Adipose tissue (tissue), 3 donors: ENCODE measurements at regions not wholly inside any gene's neighbourhood (a gene's known extent, or its start where the extent isn't known, plus 50 kb on each side); places are given as distances from the start of the nearest gene placed in this dataset.
"Not testable (repeated sequence)": the region's sequence is repeated elsewhere in the genome, so short reads cannot be mapped to it uniquely, and the experiment has no call there.

Experiments used
- H3K27ac ChIP-seq: one replicate; pipeline ENCODE4 v1.5.1; 2013; ENCODE audit warnings: low read depth, low read length
- WGBS, 3 donors: extraction: QIAGEN DNeasy Blood & Tissue Kit; methylation state at CpG; one replicate each; pipeline ENCODE4 v1.1.7; 2013; 5-methylcytosine and 5-hydroxymethylcytosine counted together
- donor health status: healthy with polysubstance abuse.
- donor health status: Bipolar disorder and iron deficiency.
- donor health status: healthy.

DNA sequence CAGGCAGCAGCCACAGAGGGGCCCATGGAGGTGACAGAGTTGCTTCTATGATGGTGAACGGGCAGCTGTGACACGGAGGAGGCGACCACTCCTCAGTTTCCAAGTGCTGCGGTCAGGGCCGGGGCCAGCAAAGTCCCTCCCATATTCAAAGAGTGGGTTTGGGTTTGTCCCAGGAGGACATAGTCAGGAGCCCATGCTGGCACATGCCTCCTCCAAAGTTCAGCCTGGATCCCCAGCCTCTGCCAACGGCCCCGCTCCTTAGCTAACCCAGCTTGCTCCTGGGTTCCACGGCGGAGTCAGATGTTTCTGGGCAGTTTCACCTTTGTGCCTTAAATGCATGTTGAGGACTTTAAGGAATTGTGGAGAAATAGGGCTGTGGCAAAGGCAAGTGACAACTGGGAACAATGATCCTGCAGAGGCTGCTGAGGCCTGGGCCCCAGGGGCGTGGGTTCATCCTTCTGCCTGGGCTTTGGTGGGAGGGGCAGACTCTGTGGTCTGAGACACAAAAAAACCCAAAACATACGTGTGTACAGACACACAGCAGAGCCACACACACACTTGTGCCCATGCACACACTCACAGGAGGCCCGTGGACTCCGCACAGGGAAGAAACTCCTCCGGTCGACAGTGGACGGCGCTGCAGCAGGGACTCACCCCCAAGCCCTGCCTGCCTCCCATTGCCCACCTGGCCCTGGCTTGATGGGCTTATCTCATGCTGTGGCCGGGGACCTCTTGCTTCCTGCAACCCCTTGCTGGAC, 399.4 kb downstream of the TMEM121 start:
- 83 to 87% (median 84%) methylated on average over 18 of the region's 18 CpGs for WGBS, 3 donors
- H3K27ac ChIP-seq: no peak overlapping the region

- WGBS, 3 donors: 81% methylated on average over 16 to 18 of the region's 18 CpGs
- no peak overlapping the region for H3K27ac ChIP-seq
These were observed 400.2 kb downstream of the TMEM121 start for GRCh38 chr14:105926373-105927095.

DNA sequence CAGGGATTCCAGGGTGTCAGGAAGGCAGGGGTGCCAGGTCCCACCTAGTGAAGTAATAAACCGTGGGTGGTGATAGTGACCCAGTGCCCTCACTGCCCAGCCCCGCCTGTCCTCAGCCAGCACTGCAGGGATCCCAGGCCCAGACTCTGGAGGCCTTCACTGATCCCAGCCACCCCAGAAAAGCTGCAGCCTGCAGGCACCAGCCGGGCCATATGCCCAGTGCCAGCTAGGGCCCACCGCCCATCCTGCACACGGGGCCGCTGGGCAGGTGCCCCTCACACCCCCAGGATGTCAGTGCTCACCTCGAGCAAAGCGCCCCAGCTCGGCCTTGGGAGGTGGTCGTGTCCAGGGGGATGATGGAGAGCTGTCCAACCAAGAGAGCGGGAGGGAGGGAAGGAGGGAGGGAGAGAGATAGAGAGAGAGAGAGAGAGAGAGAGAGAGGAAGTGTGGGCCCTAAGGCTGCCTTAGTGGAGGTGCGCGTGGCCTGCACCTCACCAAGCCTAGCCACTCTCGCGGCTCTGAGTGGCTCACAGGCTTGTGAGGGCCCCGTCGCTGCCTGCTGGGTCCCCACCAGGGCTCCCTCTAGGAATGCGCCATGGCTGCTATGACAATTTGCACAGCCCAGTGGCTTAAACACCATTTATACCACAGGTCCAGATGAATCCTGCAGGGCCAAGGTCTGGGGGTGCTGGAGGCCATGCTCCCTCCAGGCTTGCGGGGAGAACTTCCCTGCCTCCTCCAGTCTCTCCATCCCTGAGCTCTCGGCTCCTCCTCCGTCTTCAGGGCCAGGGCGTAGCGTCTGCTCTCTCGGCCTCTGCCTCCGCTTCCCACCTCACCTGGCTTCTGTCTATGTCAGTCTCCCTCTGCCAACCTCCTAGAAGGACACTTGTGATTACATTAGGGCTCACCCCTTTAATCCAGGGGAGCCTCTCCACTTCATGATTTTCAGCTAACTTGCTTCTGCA, 401.0 kb downstream of the TMEM121 start:
- H3K27ac ChIP-seq: no peak overlapping the region
- 59 to 75% (median 61%) methylated on average over 25 of the region's 25 CpGs for WGBS, 3 donors

DNA sequence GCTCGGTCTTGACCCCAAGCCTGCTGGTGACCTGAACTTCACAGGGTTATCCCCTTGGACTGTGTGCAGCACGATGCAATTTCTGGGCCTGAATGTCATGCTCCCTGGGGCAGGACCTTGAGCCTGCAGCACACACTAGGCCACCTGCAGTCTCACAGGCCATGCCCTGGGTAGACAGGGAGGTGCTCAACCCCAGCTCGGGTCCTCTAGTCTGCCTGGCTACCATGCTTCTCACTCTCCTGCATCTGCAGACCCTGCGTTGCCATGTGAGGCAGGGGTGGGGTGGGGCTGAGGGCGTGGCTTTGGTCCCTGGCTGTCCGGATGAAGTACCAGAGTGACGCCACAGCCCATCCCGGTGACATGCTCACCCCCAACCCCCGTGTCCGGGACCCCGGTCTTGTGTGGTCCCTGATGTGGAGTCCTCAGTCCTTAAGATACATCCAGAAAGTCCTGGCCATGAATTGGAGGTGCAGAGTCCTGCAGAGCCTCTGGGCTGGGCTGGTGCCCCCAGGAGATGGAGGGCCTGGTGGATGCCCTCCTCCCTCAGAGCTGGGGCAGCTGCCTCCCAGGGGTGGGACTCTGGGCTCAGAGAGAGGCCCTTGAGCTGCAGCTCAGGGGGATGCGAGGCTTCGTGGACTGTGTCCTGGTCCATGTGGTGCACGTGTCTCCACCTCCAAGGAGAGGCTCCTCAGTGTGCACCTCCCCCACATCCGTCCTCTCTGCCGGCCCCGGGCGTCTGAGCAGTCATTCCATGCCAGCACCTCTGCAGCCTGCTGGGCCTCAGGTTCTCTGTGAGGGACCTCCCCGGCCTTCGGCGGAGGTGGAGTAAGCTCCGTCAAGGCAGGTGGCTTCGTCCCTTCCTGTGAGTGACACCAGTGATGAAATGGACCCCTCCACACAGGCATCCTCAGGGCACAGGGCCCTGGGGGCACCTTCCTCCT, 402.1 kb downstream of the TMEM121 start:
- H3K27ac ChIP-seq: not testable (repeated sequence)
- WGBS, 3 donors: 56 to 74% (median 56%) methylated on average over 23 of the region's 23 CpGs

DNA sequence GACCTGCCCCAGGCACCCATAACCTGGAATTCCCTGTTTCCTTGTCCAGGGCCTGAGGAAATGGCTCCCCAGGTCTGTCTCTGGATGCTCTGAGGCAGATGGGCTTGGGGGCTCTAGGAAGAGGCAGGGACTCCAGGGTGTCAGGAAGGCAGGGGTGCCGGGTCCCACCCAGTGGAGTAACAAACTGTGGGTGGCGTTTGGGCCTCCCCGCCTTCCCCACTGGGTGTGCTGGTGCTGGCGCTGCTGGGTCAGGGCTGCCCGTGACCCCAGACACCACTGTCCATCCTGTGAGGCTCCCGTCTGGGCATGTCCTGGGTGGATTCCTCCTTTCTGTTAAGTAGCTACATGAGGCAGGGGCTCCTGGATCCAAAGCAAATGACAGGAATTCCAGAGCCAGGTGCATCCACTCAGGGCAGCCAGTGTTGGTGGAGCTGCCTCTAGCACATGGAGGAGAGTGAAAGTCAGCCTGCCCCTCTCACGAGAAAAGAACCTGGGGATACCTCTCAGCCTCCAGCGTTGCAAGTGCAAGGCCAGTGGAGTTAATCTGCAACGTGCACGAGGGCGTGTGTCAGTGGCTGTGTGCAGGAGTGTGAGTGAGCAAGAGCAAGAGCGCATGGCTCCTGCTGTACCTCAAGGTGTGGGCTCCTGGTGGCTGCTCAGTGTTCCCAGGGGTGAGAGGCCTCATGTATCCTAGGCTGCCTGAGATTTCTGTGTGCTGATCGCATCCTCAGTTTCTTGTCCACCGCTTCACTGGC, 403.1 kb downstream of the TMEM121 start:
- WGBS, 3 donors: 67 to 81% (median 73%) methylated on average over 14 of the region's 14 CpGs
- H3K27ac ChIP-seq: no peak overlapping the region

- 74 to 83% (median 75%) methylated on average over 5 of the region's 5 CpGs for WGBS, 3 donors
- H3K27ac ChIP-seq: no peak overlapping the region
These were observed 404.2 kb downstream of the TMEM121 start for GRCh38 chr14:105930572-105930971.

DNA sequence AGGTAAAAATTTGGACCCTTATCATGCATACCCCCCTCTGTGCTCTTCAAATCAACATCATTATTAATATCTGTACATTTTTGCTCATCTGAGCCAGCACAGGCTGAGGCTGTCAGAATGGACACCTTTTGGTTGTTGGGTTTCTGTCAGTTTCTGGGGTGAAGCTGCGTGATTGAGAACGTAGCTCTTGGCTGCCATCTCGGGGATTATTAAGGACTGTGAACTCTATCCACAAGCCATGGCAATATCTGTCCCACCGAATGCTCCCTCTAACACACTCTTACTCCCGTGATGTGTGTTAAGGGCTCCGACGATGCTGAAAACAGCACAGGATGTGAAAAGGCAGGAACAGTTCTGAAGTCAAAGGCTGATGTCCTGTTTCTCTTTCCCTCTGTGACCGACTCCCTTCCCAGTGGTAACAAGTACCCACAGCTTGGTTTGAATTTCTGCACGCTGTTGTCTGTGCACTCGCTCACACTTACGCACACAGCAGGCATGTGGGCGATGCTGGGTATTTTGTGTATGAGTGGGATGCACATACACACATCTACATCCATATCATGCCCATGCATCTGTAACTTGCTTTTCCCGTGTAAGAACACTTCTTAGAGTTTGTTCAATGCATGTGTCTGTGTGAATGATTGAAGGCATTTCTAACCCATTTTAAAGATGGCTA, 405.6 kb downstream of the TMEM121 start:
- H3K27ac ChIP-seq: no peak overlapping the region
- WGBS, 3 donors: 62 to 66% (median 64%) methylated on average over 13 of the region's 13 CpGs

DNA sequence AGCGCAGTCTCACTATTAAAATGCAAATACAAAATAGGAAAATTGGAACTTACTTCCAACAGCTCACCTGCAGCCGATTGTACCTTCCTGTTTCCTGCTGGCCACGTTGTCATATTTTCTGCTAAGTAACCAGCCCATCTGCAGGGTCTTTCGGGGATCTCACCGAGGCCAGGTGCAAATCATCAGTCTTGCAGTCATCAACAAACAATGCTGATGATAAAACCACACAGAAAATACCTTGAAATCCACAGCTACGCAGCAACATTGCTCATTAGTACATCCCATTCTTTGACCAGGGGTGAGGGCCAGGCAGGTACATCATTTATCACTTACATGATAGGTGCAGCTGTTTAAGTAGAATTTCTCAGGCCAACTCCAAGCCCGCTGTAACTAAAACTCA, 406.9 kb downstream of the TMEM121 start:
- H3K27ac ChIP-seq: no peak overlapping the region
- WGBS, 3 donors: 58 to 72% (median 67%) methylated on average over 7 of the region's 7 CpGs

DNA sequence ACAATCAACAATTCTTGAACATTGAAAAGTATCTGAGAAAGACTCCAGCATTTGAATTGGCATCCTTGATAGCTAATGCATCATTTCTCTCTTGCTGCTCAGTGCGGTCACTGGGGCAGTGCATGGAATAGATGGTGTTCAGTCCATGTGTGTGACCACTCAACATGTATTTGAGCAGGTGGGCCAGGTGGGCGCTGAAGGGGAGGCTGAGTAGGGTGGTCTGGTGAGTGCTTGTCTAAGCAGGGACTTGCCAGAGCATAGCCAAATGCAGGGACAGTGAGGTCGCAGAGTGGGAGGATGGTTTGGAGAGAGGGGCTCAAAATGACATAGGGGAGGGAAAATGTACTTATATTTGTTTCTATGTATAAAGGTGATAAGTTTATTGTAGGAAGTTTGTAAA, 409.0 kb downstream of the TMEM121 start:
- WGBS, 3 donors: 69 to 74% (median 71%) methylated on average over 3 of the region's 3 CpGs
- no peak overlapping the region for H3K27ac ChIP-seq

DNA sequence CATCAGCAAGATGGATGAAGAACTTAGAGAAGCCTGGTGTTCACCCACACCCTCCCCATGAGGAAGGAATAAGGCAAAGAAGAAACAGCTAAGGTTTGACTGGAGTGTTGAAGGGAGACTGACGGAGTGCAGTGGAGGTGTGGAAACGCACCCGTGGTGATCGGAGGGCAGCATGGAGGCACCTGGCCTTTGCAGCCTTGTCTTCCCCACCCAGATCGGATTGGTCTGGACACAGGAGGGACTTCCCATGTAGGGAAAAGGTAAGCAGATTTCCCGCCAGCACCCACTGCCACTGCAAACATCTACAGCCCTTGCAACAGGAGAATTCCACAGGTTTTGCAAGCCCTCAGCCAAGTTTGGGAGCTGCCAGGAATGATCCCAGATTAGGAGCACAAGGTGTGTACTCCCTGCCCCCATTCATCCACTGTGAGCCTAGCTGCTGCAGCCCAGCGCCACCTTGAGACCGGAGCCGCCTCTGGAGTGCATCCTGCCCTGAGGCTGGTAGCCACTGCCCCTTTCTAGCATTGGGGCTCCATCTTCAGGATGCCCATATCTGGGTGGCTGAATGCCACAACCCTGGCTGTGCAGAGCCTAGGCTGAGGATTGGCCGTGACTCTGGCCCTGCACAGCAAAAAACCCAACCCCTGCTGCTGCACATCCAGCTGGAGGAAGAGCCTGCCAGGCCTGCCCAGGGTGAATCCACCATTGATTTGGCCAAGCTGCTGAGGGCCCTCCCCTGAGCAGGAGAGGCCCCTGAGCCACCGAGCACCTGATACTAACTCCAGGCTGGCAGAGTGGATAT, 411.1 kb downstream of the TMEM121 start:
- no peak overlapping the region for H3K27ac ChIP-seq
- WGBS, 3 donors: 75 to 83% (median 82%) methylated on average over 11 of the region's 11 CpGs

- H3K27ac ChIP-seq: no peak overlapping the region
- 78 to 89% (median 87%) methylated on average over 17 of the region's 17 CpGs for WGBS, 3 donors
These were observed 411.9 kb downstream of the TMEM121 start for GRCh38 chr14:105938055-105938863.

DNA sequence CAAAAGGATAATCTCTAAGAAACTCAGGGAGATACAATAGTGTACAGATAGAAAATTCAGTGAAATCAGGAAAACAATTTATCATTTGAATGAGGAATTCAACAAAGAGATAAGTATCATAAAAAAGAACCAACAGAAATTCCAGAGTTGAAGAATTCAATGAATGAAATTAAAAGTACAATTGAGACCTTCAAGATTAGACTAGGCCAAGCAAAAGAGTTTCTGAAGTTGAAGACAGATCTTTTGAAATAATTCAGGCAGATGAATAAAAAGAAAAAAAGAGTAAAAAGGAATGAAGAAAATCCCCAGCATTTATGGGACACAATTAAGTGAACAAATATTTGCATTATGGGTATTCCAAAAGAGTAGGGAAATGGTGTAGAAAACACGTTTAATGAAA, 412.6 kb downstream of the TMEM121 start:
- WGBS, 3 donors: 27 to 31% (median 28%) methylated on average over 1 of the region's 1 CpG
- H3K27ac ChIP-seq: no peak overlapping the region

GRCh38 chr14:105939810-105940508, 413.6 kb downstream of the TMEM121 start:
- WGBS, 3 donors: 68 to 74% (median 70%) methylated on average over 12 of the region's 12 CpGs

DNA sequence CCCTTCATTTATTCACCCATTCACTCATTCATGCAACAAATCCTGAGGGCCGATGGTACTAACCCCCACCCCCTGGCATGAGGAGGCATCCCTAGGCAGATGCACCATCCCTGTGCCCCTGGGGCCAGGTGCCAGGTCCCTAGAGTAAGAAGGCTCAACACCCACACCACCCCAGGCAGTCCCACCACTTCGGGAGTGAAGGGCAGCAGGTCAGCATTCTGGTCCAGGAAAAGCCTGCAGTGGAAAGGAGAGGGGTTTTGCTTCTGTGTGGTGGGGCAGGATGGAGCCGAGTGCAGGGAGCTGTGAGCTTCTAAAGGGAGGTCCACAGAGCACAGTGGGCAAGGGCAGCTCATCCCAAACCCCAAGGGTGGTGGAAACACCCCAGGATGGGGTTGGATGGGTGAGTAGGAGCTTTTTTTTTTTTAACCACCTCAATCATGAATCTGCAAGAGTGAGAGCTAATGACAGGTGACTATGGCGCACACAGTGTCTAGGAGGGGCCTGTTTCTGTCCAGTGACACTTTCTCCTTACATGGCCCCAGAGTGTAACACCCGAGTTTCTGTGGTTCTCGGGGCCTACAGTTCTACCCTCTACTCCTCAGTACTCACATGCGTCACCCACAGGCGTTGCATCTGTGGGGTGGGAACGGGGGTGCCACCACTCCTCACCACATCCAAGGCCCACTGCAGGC, 414.3 kb downstream of the TMEM121 start:
- WGBS, 3 donors: 65 to 81% (median 80%) methylated on average over 9 of the region's 9 CpGs
- H3K27ac ChIP-seq: no peak overlapping the region

More at GRCh38 chr14:105939810-105940508, 413.6 kb downstream of the TMEM121 start:
- no peak overlapping the region for H3K27ac ChIP-seq
